GM18505 (cell line): ENCODE measurements at regions not wholly inside any gene's neighbourhood (a gene's known extent, or its start where the extent isn't known, plus 50 kb on each side); places are given as distances from the start of the nearest gene placed in this dataset.

Experiments
- ATAC-seq: cut with Tn5 transposase; IDR thresholded peaks from one replicate; pipeline ENCODE4 v1.9.1; 2021; ENCODE audit not compliant: unreplicated experiment
- POLR2A ChIP-seq: IDR thresholded peaks from 4 replicates; pipeline ENCODE4 v1.6.1; 2011; ENCODE audit warnings: borderline replicate concordance; ENCODE audit not compliant: insufficient read depth, insufficient read length; ENCODE audit errors: extremely low read depth

DNA sequence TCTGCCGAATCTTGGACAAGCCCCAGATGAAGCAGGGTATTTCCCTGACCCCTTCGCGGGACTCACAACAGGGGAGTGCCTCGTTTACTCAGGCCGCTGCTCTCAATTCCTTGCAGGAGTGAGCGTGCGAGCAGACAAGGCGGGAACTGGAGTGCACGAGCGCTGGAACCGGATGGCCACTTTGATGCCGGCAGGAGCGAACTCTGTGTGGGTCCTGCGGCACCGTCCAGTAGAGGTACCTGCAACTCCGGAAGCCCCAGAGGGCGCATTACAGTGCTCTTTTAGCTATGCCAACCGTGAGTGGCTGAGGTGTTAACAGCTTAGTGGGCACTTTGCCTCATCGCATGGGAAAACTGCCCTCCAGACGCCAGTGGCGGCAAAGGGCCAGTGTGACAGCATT is 182.3 kb upstream of the ANO3 start:
- ATAC-seq: no peak
- no peak for TF ChIP-seq POLR2A

DNA sequence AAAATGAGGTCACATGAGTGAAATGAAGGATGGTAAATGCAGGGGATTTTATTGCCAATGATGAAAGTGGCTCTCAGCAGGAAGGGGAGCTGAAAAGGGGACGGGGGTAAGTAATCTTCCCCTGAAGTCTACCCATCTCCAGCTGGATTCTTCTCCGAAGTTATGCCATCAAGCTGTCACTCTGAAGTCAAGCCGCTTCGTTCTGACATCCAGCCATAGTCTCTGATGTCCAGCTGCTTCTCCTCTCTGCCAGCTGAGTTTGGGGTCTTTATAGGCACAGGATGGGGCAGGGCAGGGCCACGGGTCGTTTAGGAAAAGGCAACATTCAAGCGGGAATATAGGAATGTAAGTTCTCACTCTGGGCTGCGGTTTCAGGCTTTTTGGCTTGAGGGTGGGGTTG is 181.9 kb upstream of the ANO3 start:
- no peak for TF ChIP-seq POLR2A
- ATAC-seq: no peak

DNA sequence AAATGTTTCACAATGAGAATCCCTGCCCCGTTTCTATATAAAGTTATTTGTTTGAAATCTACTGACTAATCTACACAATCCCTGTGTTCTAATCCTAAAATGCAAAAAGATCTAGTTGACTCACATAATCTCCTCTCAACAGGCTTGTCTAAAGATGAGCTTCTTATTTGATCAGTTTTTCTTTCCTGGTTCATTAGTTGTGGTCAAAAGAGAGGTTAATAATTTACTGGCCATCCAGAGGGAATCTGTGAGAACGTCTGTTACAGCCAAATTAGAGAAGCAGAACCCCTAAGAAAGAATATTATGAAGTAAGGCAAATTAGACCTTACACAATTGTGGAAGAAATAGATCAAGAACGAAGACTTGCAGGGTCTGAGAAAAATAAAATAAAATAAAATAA is 173.7 kb upstream of the ANO3 start:
- no peak for TF ChIP-seq POLR2A
- ATAC-seq: no peak

DNA sequence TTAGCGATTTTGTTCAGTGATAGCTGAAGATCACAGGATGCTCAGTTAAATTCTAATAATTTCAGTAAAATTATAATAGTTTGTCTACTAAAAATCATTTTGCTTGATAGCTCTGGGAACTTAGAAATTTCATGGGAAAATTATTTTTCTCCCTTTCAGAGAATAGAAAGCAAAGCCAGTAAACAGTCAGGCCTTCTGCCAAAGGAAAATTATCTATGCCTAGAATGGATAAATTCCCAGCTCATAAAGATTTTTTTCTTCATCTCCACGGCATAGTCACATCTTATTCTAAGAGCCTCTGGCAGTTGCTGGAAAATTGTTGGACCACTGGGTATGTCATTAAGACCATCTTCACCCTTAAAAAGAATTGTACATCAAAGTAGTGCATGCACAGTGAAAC is 169.6 kb upstream of the ANO3 start:
- no peak for TF ChIP-seq POLR2A
- no peak for ATAC-seq

DNA sequence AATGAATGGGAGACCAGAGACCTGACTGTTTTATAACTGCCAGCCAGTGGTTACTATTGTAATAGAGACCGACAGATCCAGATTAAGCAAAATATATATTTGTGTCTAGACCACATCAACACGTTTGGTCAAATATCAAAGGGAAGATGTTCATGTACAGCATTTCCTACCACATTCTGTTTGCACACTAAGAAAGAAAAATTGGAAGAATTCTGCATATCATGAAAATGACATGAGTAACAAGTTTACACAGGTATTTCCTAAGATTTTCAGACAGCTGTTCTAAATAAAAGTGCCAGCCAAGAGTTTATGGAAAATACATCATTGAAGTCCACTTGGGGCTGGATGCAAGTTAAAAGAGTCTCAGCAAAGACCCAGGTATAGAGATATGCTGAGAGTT is 145.5 kb upstream of the ANO3 start:
- TF ChIP-seq POLR2A: no peak
- ATAC-seq: no peak

DNA sequence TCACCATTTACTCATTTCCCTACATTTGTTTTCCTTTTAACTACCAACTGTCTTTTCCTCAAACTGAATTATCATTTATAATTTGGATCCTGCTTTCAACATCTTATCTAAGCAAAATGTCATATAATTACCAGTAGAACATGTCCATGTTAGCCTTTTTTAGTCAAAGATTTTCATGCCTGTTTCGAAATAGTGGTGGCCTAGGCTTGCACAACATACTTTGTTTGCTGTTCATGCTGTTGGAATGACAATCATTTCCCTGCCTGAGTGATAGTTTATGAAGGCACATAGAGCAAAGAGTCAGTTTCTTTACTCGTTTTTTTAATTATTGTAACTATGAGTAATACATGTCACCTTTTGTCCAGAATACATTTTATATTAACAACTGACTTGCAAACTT is 144.3 kb upstream of the ANO3 start:
- no peak for TF ChIP-seq POLR2A
- ATAC-seq: no peak

DNA sequence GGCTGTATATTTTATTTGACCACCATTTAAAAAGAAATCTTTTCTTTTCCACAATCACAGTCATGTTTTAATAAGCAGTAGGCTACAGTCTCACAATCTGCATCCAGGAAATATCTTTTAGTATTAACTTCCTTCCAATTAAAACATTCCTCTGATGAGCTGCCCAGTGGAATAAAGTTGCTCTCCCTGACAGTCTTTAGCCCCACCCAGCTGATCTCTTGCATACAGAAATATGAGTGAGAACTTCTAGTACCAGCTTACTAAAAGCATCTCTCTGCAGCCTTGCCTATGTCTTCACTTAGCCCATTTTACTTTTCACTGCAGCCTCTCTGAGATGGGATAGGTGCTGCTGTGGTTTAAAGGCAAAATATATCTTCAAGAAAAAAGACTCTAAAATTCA is 143.4 kb upstream of the ANO3 start:
- no peak for ATAC-seq
- TF ChIP-seq POLR2A: no peak

DNA sequence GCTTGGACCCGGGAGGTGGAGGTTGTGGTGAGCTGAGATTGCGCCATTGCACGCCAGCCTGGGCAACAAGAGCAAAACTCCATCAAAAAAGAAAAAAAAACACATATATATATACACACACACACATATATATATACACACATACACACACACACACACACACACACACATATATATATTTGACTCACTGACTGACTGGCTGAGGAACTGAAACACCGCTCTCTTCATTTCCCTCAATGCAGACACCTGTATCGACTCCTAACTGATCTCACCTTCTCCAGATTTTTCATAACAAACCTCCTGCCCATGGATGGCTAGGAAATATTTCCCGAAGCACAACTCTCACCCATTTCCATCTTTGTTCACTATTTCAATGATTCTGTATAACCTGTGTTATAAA is 140.7 kb upstream of the ANO3 start:
- TF ChIP-seq POLR2A: no peak
- ATAC-seq: no peak

DNA sequence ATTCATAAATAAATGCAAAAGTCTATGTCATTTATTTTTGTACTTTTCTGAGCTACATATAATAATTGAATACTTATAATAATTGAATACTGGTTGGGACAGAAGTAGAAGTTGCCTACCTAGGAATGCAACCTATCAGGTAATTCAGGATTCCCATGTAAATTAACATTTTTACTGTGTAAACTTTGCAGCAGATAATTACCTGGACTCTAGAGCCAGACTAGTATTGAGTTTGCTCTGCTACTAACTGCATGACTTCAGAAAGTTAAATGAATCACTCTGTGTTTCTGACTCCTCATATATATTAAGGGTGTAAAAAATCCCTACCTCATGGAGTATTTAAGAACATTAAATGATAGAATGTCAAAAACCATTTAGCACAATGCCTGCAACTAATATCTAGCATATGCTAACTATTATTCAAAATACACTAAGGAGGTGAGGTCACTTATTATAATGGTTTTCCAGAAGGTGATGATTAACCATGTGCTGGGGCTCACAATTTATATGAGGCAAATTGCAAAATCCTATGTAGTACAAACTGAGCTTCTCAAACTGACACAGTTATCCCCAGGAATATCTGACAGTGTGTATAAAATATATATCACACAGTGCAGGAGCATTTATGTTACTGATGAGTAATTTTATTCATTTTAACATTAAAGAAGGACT is 138.1 kb upstream of the ANO3 start:
- no peak for ATAC-seq
- TF ChIP-seq POLR2A: no peak

DNA sequence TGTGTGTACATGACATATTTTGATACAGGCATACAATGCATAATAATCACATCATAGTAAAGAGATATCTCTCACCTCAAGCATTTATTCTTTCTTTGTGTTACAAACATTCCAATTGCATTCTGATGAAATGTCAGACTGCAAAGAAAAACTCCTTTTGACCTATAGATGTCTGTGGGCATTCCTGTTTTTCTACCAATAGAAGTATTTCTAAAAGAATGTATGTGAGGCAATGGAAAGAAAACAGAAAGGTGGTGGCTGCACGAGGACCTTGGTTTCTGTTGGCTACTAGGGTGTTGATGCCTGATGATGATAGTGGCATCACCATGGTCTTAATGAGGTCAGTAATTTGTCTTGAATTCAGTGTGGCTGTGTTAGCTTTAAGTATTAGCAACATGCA is 137.0 kb upstream of the ANO3 start:
- no peak for ATAC-seq
- no peak for TF ChIP-seq POLR2A

DNA sequence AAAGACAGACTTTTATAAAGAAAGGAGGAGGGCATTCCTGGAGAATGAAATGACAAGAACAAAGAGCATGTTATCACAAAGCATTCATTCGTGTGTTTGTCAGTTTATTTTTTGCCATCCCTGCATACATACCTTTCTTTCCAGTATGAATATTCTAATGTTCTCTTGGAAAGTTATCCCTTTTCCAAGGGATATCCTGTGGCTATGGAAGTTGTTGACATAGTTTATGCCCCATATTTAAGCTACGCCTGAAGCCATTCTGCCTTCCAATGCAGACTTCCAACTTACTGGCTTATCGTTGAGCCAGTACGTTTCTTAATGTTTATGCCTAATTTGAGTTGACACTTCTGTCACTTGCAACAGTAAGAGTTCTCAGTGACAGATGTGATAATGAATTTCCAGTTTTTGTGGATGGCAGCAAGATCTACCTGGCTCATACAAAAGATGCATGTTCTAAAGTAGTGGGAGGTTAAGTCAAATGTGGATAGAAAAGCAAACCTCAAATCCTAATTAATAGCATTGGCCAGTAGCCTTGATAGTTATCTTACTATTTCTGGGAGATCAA is 133.3 kb upstream of the ANO3 start:
- no peak for TF ChIP-seq POLR2A
- no peak for ATAC-seq

DNA sequence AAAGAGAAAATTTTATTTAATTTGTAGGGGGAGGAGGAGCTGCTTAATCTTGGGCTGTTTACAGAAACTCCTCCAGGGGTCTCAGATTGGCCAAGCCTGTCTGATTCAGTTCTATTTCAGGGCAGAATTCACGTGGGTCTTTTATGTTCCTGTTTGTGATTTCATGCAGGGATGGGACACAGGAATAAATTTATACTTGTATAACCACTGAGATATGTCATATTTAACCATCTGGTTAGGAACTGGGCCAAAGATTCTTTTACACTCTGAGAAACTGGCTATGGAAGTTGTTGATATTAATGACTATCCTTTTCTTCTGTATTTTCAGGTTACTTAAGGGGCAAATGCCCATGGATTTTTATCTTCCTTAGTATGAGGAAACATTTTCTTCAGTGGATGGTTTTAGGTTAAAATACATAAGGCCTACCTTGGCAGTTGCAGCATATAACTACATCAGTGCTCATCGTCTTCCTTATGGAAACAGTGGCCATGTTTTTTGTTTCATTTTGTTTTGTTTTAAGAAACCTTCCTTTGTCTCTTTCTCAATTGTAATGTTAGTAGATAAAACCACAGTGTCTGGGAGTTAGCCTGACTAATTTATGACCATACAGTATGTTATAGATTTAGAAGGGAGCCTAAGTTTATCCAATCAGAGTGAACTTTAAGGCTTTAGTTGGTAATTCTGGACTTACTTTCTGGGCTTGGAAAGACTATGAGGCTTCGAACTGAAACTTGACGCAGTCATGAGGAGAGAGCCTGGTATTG is 132.4 kb upstream of the ANO3 start:
- ATAC-seq: no peak
- no peak for TF ChIP-seq POLR2A

DNA sequence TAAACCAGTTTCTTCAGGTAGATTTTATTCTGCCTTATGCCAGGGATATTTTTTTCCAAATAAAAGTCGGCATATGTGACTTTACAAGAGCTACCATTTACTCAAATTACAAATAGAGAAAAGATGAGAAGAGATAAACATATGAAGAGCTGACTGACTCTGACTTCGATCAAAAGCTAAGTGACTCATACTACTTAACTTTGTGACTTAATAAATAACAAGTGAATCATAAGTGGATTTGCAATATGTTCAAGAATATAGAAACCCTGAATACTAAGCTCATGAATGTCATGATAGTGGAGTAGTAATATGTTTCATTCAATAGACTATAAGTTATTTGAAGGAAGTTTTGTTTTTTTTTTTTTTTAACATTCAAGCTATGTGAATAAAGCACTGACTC is 130.5 kb upstream of the ANO3 start:
- ATAC-seq: no peak
- TF ChIP-seq POLR2A: no peak

DNA sequence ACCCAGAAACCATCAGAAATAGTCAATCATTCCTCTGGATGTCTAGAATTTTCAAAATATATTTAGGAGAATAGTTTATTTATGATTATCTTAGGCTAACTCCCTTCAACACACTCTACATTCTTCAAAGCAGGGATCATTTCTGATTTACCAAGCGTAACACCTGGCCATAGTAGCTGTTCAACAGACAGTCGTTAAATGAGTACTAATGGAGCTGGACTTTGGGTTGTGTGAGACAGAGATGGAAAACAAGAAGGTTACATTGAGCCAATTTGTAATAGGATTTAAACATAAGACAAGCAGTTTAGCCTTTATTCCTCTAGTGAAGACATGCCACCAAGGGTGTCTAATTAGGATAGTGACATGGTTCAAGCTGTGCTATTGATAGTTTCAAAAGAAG is 129.2 kb upstream of the ANO3 start:
- no peak for ATAC-seq
- no peak for TF ChIP-seq POLR2A

DNA sequence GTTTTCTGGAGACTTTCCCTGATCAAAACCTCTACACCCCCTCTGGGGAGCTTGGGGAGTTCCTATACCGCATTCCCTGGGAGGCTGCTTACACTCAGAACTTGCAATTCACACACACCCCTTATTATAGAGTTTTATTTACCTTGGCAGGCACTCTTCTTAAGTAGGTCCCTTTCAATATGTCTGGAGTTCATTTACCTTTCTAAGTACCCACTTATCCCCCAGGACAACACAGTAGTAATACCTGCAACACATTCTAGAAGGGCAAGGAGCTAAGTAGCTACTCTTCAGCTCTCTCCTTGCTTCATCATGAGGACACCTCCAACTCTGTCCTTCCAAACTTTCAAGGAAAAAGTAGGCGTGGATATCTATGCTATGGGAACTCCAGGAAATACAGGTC is 127.8 kb upstream of the ANO3 start:
- no peak for ATAC-seq
- no peak for TF ChIP-seq POLR2A

DNA sequence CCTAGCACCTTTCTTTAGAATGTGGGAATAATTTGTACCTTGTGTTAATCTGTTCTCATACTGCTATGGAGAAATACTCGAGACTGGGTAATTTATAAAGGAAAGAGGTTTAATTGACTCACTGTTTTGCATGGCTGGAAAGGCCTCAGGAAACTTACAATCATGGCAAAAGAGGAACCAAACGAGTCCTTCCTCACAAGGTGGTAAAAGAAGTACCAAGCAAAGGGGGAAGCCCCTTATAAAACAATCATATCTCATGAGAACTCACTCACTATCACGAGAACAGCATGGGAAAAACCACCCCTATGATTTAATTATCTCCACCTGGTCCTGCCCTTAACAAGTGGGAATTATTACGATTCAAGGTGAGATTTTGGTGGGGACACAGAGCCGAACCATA is 127.1 kb upstream of the ANO3 start:
- no peak for ATAC-seq
- no peak for TF ChIP-seq POLR2A
